A673 (cell line): ENCODE measurements at regions not wholly inside any gene's neighbourhood (a gene's known extent, or its start where the extent isn't known, plus 50 kb on each side); places are given as distances from the start of the nearest gene placed in this dataset.

Experiments
- BruUV-seq: library from RNA; stranded (reverse); fragments of 400-500 nt; replicated peaks from 2 replicates; lab custom pipeline; 2021; lab: Mats Ljungman, UMichigan
- CTCF ChIA-PET: fragments of 300-600 bp; sonication (Branson Sonifier 250); formaldehyde crosslinking; loops from one replicate; lab custom pipeline; 2022; ENCODE audit warnings: antibody characterized with exemption; lab: Charles Lee
- POLR2A ChIA-PET: fragments of 300-600 bp; sonication (Branson Sonifier 250); formaldehyde crosslinking; loops from one replicate; lab custom pipeline; 2022; ENCODE audit warnings: antibody characterized with exemption; ENCODE audit not compliant: low non-redundant PET; lab: Charles Lee
- DNase-seq: peaks from one replicate; pipeline ENCODE4 v3.0.0-alpha.2; 2015; ENCODE audit warnings: low spot score
- H3K27ac ChIP-seq: fragments of 200-600 bp; sonication (generic); 2 replicates; pipeline ENCODE4 v1.5.1; 2016; ENCODE audit warnings: mixed run types, low read depth, mild to moderate bottlenecking, mixed read lengths, antibody characterized with exemption, low read length; ENCODE audit not compliant: poor library complexity, severe bottlenecking
- H3K27me3 ChIP-seq: fragments of 200-600 bp; sonication (generic); replicated peaks from 2 replicates; pipeline ENCODE4 v1.6.1; 2017; ENCODE audit warnings: mixed run types, low read depth, mild to moderate bottlenecking, mixed read lengths, antibody characterized with exemption, low read length; ENCODE audit not compliant: insufficient read depth, poor library complexity
- H3K36me3 ChIP-seq: fragments of 200-600 bp; sonication (generic); 2 replicates; pipeline ENCODE4 v1.6.1; 2016; ENCODE audit warnings: mixed run types, mild to moderate bottlenecking, mixed read lengths, antibody characterized with exemption, low read length; ENCODE audit not compliant: insufficient read depth, poor library complexity, severe bottlenecking
- H3K4me1 ChIP-seq: fragments of 200-600 bp; sonication (generic); 2 replicates; pipeline ENCODE4 v1.6.1; 2017; ENCODE audit warnings: mixed run types, mild to moderate bottlenecking, mixed read lengths, antibody characterized with exemption, low read length; ENCODE audit not compliant: insufficient read depth, poor library complexity, severe bottlenecking
- H3K4me3 ChIP-seq: fragments of 200-600 bp; sonication (generic); 2 replicates; pipeline ENCODE4 v1.5.1; 2016; ENCODE audit warnings: low read depth, mixed run types, mild to moderate bottlenecking, mixed read lengths, low read length; ENCODE audit not compliant: poor library complexity, severe bottlenecking
- H3K9me3 ChIP-seq: fragments of 200-600 bp; sonication (generic); 2 replicates; pipeline ENCODE4 v1.6.1; 2016; ENCODE audit warnings: mixed run types, low read depth, mild to moderate bottlenecking, mixed read lengths, antibody characterized with exemption, low read length; ENCODE audit not compliant: poor library complexity, severe bottlenecking
- CTCF ChIP-seq: fragments of 300-800, 200-600 bp; sonication (generic); conservative IDR thresholded peaks from 2 replicates; pipeline ENCODE4 v1.5.1; 2017; ENCODE audit warnings: low read depth, mild to moderate bottlenecking, antibody characterized with exemption, low read length, moderate library complexity, mixed read lengths
- EZH2 ChIP-seq: fragments of 200-600 bp; sonication (generic); IDR thresholded peaks from 2 replicates; pipeline ENCODE4 v1.6.1; 2017; ENCODE audit warnings: borderline replicate concordance, low read depth, mild to moderate bottlenecking, mixed read lengths, antibody characterized with exemption, low read length; ENCODE audit not compliant: poor library complexity, severe bottlenecking
- intact Hi-C: fragments of 100-400 bp; cut with micrococcal nuclease; formaldehyde crosslinking; loops from one replicate; pipeline ENCODE4 v1.10.0; 2022; ENCODE audit not compliant: unreplicated experiment

- no peak for TF ChIP-seq CTCF
- no peak for DNase-seq
- no peaks in the 10 kb centered on the region for H3K9me3 ChIP-seq
- no peak overlapping the region for H3K27ac ChIP-seq
- POLR2A ChIA-PET: no interaction called here
- peaks cover 23% of the 10 kb centered on the region for H3K27me3 ChIP-seq
- BruUV-seq: no TSS peak
- CTCF ChIA-PET: no interaction called here
- no peaks in the 10 kb centered on the region for H3K4me1 ChIP-seq
- no peaks in the 10 kb centered on the region for H3K36me3 ChIP-seq
- intact Hi-C loops: no loop called here
- no peak overlapping the region for H3K4me3 ChIP-seq
Observed at GRCh38 chr11:119977561-119977860, 160.4 kb downstream of the TRIM29 start.

- intact Hi-C loops: no loop called here
- Histone ChIP-seq H3K36me3 (no peaks in the 10 kb centered on the region), H3K27me3 (peaks cover 23% of the 10 kb centered on the region), H3K4me1 (no peaks in the 10 kb centered on the region), H3K4me3 (no peak overlapping the region), H3K9me3 (no peaks in the 10 kb centered on the region), H3K27ac (no peak overlapping the region)
- DNase-seq: no peak
- no peak for TF ChIP-seq CTCF
- TF ChIP-seq EZH2: no peak
- ChIA-PET CTCF (no interaction called here), POLR2A (no interaction called here)
- no TSS peak for BruUV-seq
Observed at GRCh38 chr11:119976805-119977560, 160.9 kb downstream of the TRIM29 start.

GRCh38 chr11:119975561-119976152 is 162.3 kb downstream of the TRIM29 start:
- intact Hi-C loops: no loop called here
- BruUV-seq: no TSS peak
- CTCF ChIA-PET: no interaction called here
- peaks cover 12% of the 10 kb centered on the region for H3K27me3 ChIP-seq
- H3K36me3 ChIP-seq: no peaks in the 10 kb centered on the region
- POLR2A ChIA-PET: no interaction called here
- TF ChIP-seq CTCF: no peak
- TF ChIP-seq EZH2: no peak
- no peaks in the 10 kb centered on the region for H3K9me3 ChIP-seq
- H3K27ac ChIP-seq: no peak overlapping the region
- no peaks in the 10 kb centered on the region for H3K4me1 ChIP-seq
- no peak overlapping the region for H3K4me3 ChIP-seq
- DNase-seq: peak; percentile 49
